Heart right ventricle (tissue), 16 donors: ENCODE measurements at regions not wholly inside any gene's neighbourhood (a gene's known extent, or its start where the extent isn't known, plus 50 kb on each side); places are given as distances from the start of the nearest gene placed in this dataset.

Experiments
- ATAC-seq, 8 donors: fragments of 200-7000 bp; cut with Tn5 transposase; one replicate each; pipeline ENCODE4 v1.9.1; 2020; ENCODE audit warnings: mild to moderate bottlenecking in 8 of 8, moderate library complexity in 8 of 8, moderate number of reproducible peaks in 1 of 8
- DNase-seq, 2 donors: peaks; one replicate each; pipeline ENCODE4 v3.0.0-alpha.2; 2020
- H3K27ac ChIP-seq, 10 donors: fragments of 200-600 bp; sonication (generic) in 2 of 10; one replicate each; pipeline versions ENCODE4 v1.5.0 to v1.8.0; 2020 to 2022; ENCODE audit warnings: mild to moderate bottlenecking in 3 of 10
- H3K27me3 ChIP-seq, 7 donors: fragments of 200-600 bp; one replicate each; pipeline ENCODE4 v1.8.0; 2021 to 2022; ENCODE audit warnings: mild to moderate bottlenecking in 2 of 7
- H3K36me3 ChIP-seq, 9 donors: fragments of 200-600 bp; sonication (generic) in 1 of 9; one replicate each; pipeline versions ENCODE4 v1.5.0 to v1.8.0; 2020 to 2022; ENCODE audit warnings: mild to moderate bottlenecking in 2 of 9
- H3K4me1 ChIP-seq, 9 donors: fragments of 200-600 bp; sonication (generic) in 1 of 9; one replicate each; pipeline versions ENCODE4 v1.5.0 to v1.8.0; 2020 to 2022; ENCODE audit warnings: mild to moderate bottlenecking in 4 of 9
- H3K4me3 ChIP-seq, 10 donors: fragments of 200-600 bp; sonication (generic) in 2 of 10; one replicate each; pipeline versions ENCODE4 v1.5.0 to v1.8.0; 2020 to 2022; ENCODE audit warnings: mild to moderate bottlenecking in 7 of 10, moderate library complexity in 2 of 10
- H3K9me3 ChIP-seq, 11 donors: fragments of 200-600 bp in 10 of 11; sonication (generic) in 2 of 11; one replicate each; pipeline versions ENCODE4 v1.5.0 to v1.8.0; 2013 to 2022; ENCODE audit warnings: mild to moderate bottlenecking in 2 of 11, control low read depth in 1 of 11, moderate library complexity in 1 of 11
- whole genome bisulfite sequencing, 2 donors: extraction: QIAGEN DNeasy Blood & Tissue Kit; methylation state at CpG; one replicate each; pipeline ENCODE4 v1.1.7; 2013; ENCODE audit warnings: inconsistent platforms in 1 of 2; 5-methylcytosine and 5-hydroxymethylcytosine counted together
- intact Hi-C, 10 donors: fragments of 100-400 bp; cut with DNase I; formaldehyde crosslinking; loops; one replicate each; pipeline versions ENCODE4 v1.11.1 to v1.14.2; 2022
- TF ChIP-seq, protein P1 (sequence below), 9 donors: fragments of 200-600 bp; sonication (generic) in 2 of 9; IDR thresholded peaks; one replicate each; pipeline versions ENCODE4 v1.5.0 to v1.8.0; 2021 to 2022; ENCODE audit warnings: antibody characterized with exemption in 9 of 9, mild to moderate bottlenecking in 5 of 9, moderate library complexity in 1 of 9
- donor health status: Arrhythmogenic right ventricular cardiomyopathy.
- donor health status: ischemic (EF 13 %, LVEDD 7.1; RV severe dilation, severe dysfunction).
- donor health status: healthy with polysubstance abuse.
- donor health status: DM: no; HTN: yes; CAD: no.
- donor health status: DM: no; HTN: no; CAD: no.
- donor health status: ischemic (EF 25% LVEDD 6.9; RV normal size, moderate dysfunction).
- donor health status: ischemic (EF 25% LVEDD 5.7; RV mildly dilated, moderate dysfunction).
- donor health status: healthy.
- donor health status: DM: yes; HTN: yes; CAD: no.
- donor health status: Ischemic cardiomyopathy.
- donor health status: ischemic (EF 35%, LVEDD 5.7; RV mildly dilated, moderate dysfunction).
- donor health status: nonischemic (EF 11% LVEDD 7.7; RV severe dilation, severe dysfunction).
- donor health status: DM: yes; HTN: yes; CAD: no.
- donor health status: PGD.
- donor health status: ischemic (EF 29% LVEDD 5.4; RV normal size, mild dysfunction).
- donor health status: nonischemic (EF 23%, LVEDD 6.1; RV moderate dilation, normal function).

DNA sequence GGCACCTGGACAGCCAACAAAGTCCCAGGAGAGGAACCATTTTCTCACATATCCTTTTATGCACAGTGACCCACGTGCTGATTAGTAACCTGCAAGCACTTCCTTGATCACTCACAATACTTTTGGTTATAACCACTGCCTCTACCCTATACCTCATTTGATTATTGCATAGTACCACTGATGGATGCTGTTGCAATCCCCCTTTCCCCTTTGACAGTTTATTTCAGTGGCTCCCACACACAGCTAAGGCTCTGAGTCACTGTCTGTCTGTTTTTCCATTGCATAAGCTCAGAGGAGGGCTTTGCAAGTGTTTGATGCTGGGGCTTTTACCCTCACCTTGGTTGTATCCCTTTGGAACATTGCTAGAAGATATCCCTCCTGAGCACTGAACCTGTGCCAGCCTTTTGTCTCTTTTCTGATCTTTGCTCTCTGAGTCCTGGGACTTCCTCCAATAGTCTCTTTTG is 101.7 kb upstream of the RBBP8 start:
- intact Hi-C loops, result no loop called here
- WGBS, 2 donors, result 52 to 53% methylated on average over 1 of the region's 1 CpG
- TF ChIP-seq, protein P1, sequence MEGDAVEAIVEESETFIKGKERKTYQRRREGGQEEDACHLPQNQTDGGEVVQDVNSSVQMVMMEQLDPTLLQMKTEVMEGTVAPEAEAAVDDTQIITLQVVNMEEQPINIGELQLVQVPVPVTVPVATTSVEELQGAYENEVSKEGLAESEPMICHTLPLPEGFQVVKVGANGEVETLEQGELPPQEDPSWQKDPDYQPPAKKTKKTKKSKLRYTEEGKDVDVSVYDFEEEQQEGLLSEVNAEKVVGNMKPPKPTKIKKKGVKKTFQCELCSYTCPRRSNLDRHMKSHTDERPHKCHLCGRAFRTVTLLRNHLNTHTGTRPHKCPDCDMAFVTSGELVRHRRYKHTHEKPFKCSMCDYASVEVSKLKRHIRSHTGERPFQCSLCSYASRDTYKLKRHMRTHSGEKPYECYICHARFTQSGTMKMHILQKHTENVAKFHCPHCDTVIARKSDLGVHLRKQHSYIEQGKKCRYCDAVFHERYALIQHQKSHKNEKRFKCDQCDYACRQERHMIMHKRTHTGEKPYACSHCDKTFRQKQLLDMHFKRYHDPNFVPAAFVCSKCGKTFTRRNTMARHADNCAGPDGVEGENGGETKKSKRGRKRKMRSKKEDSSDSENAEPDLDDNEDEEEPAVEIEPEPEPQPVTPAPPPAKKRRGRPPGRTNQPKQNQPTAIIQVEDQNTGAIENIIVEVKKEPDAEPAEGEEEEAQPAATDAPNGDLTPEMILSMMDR (IDR thresholded peaks at IDR 0.05), result no peak
- Histone ChIP-seq H3K27ac (no peak overlapping the region), H3K27me3 (no peaks in the 10 kb centered on the region), H3K4me1 (no peaks in the 10 kb centered on the region), H3K9me3 (peaks cover 0 to 8% (median 0%) of the 10 kb centered on the region in 11 donors), H3K36me3 (no peaks in the 10 kb centered on the region), H3K4me3 (no peak overlapping the region)
- DNase-seq (no peak), ATAC-seq (no peak)

DNA sequence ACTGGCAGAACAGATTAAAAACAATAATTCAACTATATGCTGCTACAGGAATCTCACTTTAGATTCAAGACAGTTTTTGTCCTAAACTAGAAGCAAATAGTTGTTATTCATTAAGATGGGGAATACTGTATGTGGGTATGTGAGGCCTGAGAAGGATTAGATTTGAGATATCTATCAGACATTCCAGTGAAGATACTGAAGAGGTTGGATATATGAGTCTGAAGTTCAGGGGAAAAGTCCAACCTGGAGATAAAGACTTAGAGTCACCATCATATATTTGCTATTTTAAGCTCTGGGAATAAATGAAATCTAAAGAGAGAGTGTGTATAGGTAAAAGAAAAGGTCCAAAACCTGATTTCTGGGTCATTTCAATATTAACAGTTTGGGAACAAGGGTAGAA is 96.2 kb upstream of the RBBP8 start:
- no peak overlapping the region for H3K4me3 ChIP-seq
- intact Hi-C loops, result no loop called here
- H3K27ac ChIP-seq, result no peak overlapping the region
- ATAC-seq, result no peak
- TF ChIP-seq, protein P1 (IDR thresholded peaks at IDR 0.05), result no peak
- no peak for DNase-seq
- H3K4me1 ChIP-seq, result no peaks in the 10 kb centered on the region
- peaks cover 0 to 4% (median 0%) of the 10 kb centered on the region in 7 donors for H3K27me3 ChIP-seq
- no peaks in the 10 kb centered on the region for H3K9me3 ChIP-seq
- H3K36me3 ChIP-seq, result no peaks in the 10 kb centered on the region

DNA sequence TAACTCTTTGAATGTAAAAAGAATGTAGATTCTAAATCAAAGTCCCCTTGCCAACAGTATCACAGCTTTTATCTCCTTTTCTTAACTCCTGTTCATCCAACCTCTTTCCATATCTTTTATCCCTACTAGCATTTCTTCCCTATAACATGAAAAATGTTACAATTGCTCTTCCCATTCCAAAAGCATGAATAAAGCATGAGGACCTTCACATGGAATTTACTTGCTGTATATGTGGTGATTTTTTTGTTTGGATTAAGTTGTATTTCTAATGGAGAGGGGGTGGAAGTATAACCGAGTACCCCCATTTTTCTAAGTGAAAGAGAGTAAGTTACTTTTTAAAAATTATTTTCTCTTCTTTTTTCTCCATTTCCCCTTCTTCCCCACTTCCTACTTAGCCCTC is 94.9 kb upstream of the RBBP8 start:
- TF ChIP-seq, protein P1 (IDR thresholded peaks at IDR 0.05), result no peak
- 89 to 95% methylated on average over 1 of the region's 1 CpG for WGBS, 2 donors
- no peak overlapping the region for H3K4me3 ChIP-seq
- no peak for DNase-seq
- H3K27ac ChIP-seq, result no peak overlapping the region
- no peak for ATAC-seq
- intact Hi-C loops, result no loop called here
- peaks cover 0 to 4% (median 0%) of the 10 kb centered on the region in 7 donors for H3K27me3 ChIP-seq
- no peaks in the 10 kb centered on the region for H3K9me3 ChIP-seq
- H3K4me1 ChIP-seq, result no peaks in the 10 kb centered on the region
- no peaks in the 10 kb centered on the region for H3K36me3 ChIP-seq

DNA sequence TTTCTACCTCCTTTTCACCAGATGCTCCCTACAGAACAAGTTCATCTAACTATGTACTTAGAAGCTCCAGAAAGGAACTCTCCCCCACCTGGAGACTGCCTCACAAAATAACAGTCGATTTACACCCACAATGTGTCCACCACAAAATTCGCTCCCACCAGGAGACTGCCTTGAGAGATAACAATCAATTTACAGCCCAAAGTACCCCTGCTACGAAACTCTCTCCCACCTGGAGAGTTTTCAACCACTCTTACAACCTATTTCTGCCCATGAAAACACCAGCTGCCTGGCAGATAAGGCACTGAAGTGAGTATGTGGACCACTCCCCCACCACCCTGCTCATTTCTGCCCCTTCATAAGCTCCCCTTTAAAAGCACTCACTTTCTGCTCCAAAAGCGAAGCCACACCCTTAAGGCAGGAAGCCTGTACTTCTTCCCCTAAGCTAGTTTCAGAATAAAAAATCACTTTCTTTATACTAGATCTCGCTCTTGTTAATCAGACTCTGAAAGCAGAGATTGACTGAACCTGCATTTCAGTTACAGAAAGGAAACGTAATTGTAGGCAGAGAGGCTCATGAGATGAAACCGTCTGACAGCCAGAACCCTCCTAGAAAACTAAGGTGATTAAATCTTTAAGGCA is 94.4 kb upstream of the RBBP8 start:
- no peak for DNase-seq
- H3K4me1 ChIP-seq, result no peaks in the 10 kb centered on the region
- H3K27ac ChIP-seq, result no peak overlapping the region
- peaks cover 0 to 4% (median 0%) of the 10 kb centered on the region in 7 donors for H3K27me3 ChIP-seq
- 47 to 54% methylated on average over 7 of the region's 7 CpGs for WGBS, 2 donors
- intact Hi-C loops, result no loop called here
- H3K36me3 ChIP-seq, result no peaks in the 10 kb centered on the region
- H3K9me3 ChIP-seq, result no peaks in the 10 kb centered on the region
- no peak overlapping the region for H3K4me3 ChIP-seq
- TF ChIP-seq, protein P1 (IDR thresholded peaks at IDR 0.05), result no peak
- no peak for ATAC-seq
